HFFc6 (cell line): ENCODE measurements at regions not wholly inside any gene's neighbourhood (a gene's known extent, or its start where the extent isn't known, plus 50 kb on each side); places are given as distances from the start of the nearest gene placed in this dataset.
A peak's percentile ranks its signal among the peaks of the same experiment; 100 is the strongest.

Experiments
- DNase-seq: peaks from one replicate; pipeline ENCODE4 v3.0.0-alpha.2; 2018
- H3K27ac Mint-ChIP-seq: 2 replicates; pipeline ENCODE4 v1.8.0; 2020; ENCODE audit warnings: mild to moderate bottlenecking, mixed read lengths
- H3K27me3 Mint-ChIP-seq: 2 replicates; pipeline ENCODE4 v1.8.0; 2021; ENCODE audit warnings: mild to moderate bottlenecking, moderate library complexity, mixed read lengths; ENCODE audit not compliant: insufficient read depth
- H3K36me3 Mint-ChIP-seq: 2 replicates; pipeline ENCODE4 v1.8.0; 2021; ENCODE audit warnings: low read depth, mixed read lengths
- H3K4me1 Mint-ChIP-seq: 2 replicates; pipeline ENCODE4 v1.8.0; 2020; ENCODE audit warnings: low read depth, mixed read lengths
- H3K4me3 Mint-ChIP-seq: 2 replicates; pipeline ENCODE4 v1.8.0; 2020; ENCODE audit warnings: mild to moderate bottlenecking, moderate library complexity, mixed read lengths
- H3K9me3 Mint-ChIP-seq: 2 replicates; pipeline ENCODE4 v1.8.0; 2020; ENCODE audit warnings: mild to moderate bottlenecking, mixed read lengths
- CTCF ChIP-seq: fragments of 200-600 bp; sonication (generic); IDR thresholded peaks from 2 replicates; pipeline ENCODE4 v1.5.0; 2021; ENCODE audit warnings: antibody characterized with exemption, mild to moderate bottlenecking

GRCh38 chr2:191573216-191573615 lies 104.7 kb upstream of the NABP1 start:
- TF ChIP-seq CTCF = no peak
- H3K36me3 Mint-ChIP-seq = no peaks in the 10 kb centered on the region
- H3K27ac Mint-ChIP-seq = no peak overlapping the region
- no peaks in the 10 kb centered on the region; the same call in 1 of the 2 replicates for H3K27me3 Mint-ChIP-seq
- H3K9me3 Mint-ChIP-seq = no peaks in the 10 kb centered on the region
- DNase-seq = no peak
- no peak overlapping the region for H3K4me3 Mint-ChIP-seq
- peaks cover 66% of the 10 kb centered on the region for H3K4me1 Mint-ChIP-seq

GRCh38 chr2:191574232-191574631 lies 103.7 kb upstream of the NABP1 start:
- Mint-ChIP-seq H3K4me1 (peaks cover 66% of the 10 kb centered on the region), H3K27me3 (no peaks in the 10 kb centered on the region; the same call in 1 of the 2 replicates), H3K36me3 (no peaks in the 10 kb centered on the region), H3K9me3 (no peaks in the 10 kb centered on the region), H3K27ac (peak overlapping the region; percentile 79), H3K4me3 (peak overlapping the region; percentile 51; the same call in 1 of the 2 replicates)
- no peak for TF ChIP-seq CTCF
- DNase-seq = no peak

GRCh38 chr2:191577605-191578004 lies 100.3 kb upstream of the NABP1 start:
- H3K27ac Mint-ChIP-seq = no peak overlapping the region
- TF ChIP-seq CTCF = no peak
- H3K9me3 Mint-ChIP-seq = no peaks in the 10 kb centered on the region
- H3K4me1 Mint-ChIP-seq = peaks cover 64% of the 10 kb centered on the region
- no peaks in the 10 kb centered on the region for H3K36me3 Mint-ChIP-seq
- no peaks in the 10 kb centered on the region for H3K27me3 Mint-ChIP-seq
- no peak for DNase-seq
- H3K4me3 Mint-ChIP-seq = no peak overlapping the region

GRCh38 chr2:191578031-191578430 lies 99.9 kb upstream of the NABP1 start:
- Mint-ChIP-seq H3K36me3 (peaks cover 3% of the 10 kb centered on the region; the same call in 1 of the 2 replicates), H3K27me3 (no peaks in the 10 kb centered on the region), H3K4me1 (peaks cover 64% of the 10 kb centered on the region), H3K4me3 (no peak overlapping the region), H3K9me3 (no peaks in the 10 kb centered on the region), H3K27ac (no peak overlapping the region)
- TF ChIP-seq CTCF = no peak
- no peak for DNase-seq

GRCh38 chr2:191580581-191580980 lies 97.4 kb upstream of the NABP1 start:
- DNase-seq = no peak

More at GRCh38 chr2:191580581-191580980, 97.4 kb upstream of the NABP1 start:
- peaks cover 3% of the 10 kb centered on the region; the same call in 1 of the 2 replicates for H3K36me3 Mint-ChIP-seq
- TF ChIP-seq CTCF = no peak
- no peaks in the 10 kb centered on the region for H3K9me3 Mint-ChIP-seq
- H3K27me3 Mint-ChIP-seq = no peaks in the 10 kb centered on the region
- no peak overlapping the region for H3K27ac Mint-ChIP-seq
- no peak overlapping the region for H3K4me3 Mint-ChIP-seq
- H3K4me1 Mint-ChIP-seq = peaks cover 54% of the 10 kb centered on the region
